Astrocyte (in vitro differentiated cells and primary cell): ENCODE measurements at regions not wholly inside any gene's neighbourhood (a gene's known extent, or its start where the extent isn't known, plus 50 kb on each side); places are given as distances from the start of the nearest gene placed in this dataset.

Experiments used
- CTCF ChIP-seq: IDR thresholded peaks from 2 replicates; pipeline ENCODE4 v1.5.1; 2011; ENCODE audit warnings: low read depth, mild to moderate bottlenecking, inconsistent platforms, low read length, moderate library complexity; ENCODE audit not compliant: insufficient read depth
- EZH2 ChIP-seq: IDR thresholded peaks from 2 replicates; pipeline ENCODE4 v1.6.1; 2012; ENCODE audit warnings: mild to moderate bottlenecking, low read length, inconsistent platforms; ENCODE audit not compliant: insufficient read depth

- TF ChIP-seq CTCF (no peak), EZH2 (no peak)
Measured at GRCh38 chr1:93016171-93016570, 54.9 kb upstream of the DIPK1A start.
